MM.1S (cell line): ENCODE measurements at regions not wholly inside any gene's neighbourhood (a gene's known extent, or its start where the extent isn't known, plus 50 kb on each side); places are given as distances from the start of the nearest gene placed in this dataset.

Experiments used
- EZH2 ChIP-seq: fragments of 300-600 bp; sonication (generic); optimal IDR thresholded peaks from 2 replicates; pipeline ENCODE3; 2017; ENCODE audit warnings: low read depth, mild to moderate bottlenecking, antibody characterized with exemption, low read length, mixed read lengths
- TF ChIP-seq, protein P1 (sequence below): fragments of 300-600 bp; sonication (generic); IDR thresholded peaks from 2 replicates; pipeline ENCODE4 v1.5.1; 2016; ENCODE audit warnings: antibody characterized with exemption, low read length, mixed read lengths

DNA sequence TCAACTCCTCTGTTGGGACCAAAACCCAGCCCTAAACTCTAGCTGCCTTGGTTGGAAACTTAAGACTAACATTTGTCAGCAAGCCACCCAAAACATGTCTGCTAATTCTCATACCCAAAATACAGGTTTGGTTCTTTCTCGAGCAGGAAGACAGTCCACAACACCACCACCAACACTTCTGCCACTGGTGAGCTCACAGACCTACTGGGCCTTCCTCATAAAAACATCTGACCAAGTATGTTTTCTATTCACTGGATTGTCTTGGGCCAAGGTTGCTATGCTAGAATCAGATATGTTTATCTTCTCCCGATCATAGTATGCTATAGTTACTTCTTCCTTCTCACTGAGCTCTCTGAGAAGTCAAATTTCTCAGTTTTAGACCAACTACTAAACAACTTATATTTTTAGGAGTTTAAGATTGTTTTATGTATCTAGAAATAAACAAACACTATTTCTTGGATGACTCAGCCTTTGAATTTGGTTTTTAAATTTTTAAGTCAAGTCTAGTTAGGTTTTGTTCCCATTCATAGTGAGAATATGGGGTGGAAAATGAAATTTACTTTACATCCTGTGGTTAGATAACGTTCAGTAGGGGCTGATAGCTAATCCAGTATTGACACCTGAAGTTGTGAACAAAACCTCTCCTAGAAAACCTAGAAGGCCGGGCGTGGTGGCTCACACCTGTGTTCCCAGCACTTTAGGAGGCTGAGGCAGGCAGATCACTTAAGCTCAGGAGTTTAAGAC is 360.5 kb downstream of the RSL24D1 start:
- no peak for TF ChIP-seq EZH2
- TF ChIP-seq, protein P1, sequence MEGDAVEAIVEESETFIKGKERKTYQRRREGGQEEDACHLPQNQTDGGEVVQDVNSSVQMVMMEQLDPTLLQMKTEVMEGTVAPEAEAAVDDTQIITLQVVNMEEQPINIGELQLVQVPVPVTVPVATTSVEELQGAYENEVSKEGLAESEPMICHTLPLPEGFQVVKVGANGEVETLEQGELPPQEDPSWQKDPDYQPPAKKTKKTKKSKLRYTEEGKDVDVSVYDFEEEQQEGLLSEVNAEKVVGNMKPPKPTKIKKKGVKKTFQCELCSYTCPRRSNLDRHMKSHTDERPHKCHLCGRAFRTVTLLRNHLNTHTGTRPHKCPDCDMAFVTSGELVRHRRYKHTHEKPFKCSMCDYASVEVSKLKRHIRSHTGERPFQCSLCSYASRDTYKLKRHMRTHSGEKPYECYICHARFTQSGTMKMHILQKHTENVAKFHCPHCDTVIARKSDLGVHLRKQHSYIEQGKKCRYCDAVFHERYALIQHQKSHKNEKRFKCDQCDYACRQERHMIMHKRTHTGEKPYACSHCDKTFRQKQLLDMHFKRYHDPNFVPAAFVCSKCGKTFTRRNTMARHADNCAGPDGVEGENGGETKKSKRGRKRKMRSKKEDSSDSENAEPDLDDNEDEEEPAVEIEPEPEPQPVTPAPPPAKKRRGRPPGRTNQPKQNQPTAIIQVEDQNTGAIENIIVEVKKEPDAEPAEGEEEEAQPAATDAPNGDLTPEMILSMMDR = no peak
